CD4-positive, alpha-beta T cell treated with Interleukin-12 subunit alpha and Interleukin-12 subunit beta, for 1 hour (primary cell): ENCODE measurements at regions not wholly inside any gene's neighbourhood (a gene's known extent, or its start where the extent isn't known, plus 50 kb on each side); places are given as distances from the start of the nearest gene placed in this dataset.

Source experiments
- DNase-seq: peaks from one replicate; pipeline ENCODE4 v3.0.0-alpha.2; 2020

DNA sequence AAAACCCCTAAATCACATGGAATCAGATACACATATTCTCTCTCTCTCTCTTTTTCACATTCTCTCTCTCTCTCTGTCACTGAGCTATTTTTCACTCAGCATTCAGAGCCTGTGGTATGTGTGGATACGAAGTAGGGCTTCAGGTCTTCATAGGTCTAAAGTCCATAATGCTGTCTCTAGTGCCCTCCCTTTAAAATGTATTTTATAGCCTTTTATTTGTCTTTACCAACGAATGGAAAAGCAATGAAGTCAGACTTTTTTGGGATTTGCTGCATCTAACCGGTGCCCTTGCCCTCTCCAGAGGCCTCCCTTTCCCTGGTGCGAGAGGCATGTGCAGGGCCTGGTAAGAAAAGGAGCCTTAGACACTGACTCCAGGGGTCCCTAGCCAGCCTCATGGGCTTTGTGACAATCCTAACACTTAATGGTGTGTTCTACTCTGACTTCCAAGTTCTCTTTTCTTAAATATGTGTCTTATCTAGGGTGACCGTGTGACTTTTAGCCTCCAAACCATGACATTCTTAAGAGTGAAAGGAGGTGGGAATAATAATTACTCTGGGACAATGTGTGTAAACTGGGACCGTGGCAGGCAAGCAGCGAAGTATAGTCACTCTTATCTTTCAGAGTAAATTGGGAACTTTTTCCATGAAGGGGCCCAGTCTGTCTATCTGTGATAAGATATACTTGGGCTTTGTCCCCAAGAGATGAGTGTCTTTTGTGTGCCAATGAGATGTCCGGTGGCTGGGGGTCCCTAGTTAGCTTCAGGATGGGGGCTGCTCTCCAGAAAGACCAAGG is 101.1 kb downstream of the B3GNT2 start:
- no peak for DNase-seq

DNA sequence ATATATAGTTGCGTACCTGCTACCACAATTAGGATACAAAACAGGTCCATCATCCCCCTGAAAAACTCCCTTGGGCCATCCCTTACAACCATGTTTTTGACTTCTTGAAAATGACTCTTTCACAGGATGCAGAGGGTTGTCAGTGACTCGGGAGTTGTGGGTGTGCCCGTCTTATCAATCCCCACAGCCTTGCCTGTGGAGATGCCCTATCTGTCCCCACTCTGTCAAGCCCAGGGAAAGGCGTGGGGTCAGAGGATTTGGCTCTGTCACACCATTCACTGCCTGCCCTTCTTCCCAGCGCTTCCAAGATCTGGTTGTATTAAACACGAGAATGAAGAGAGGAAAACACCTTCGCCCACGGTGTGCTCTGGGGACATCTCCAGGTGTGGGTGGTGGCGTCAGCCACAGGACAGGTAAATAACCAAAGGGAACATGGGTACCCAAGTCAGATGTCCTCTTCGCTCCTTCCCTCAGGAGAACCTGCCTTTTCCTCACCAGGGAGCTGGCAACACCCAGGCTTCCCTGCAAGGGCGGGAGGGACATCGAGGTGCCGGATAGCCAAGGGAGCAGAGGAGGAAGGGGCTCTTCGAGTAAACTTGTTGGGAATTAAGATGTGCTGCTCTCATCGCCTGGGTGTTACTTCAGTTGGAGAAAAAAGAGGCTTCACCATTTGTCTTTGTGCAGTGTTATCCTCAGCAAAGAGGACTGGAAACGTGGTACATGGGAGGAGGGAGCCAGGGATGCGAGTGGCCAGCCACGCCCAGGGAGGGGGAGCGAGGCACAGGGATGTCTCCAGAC is 100.3 kb downstream of the B3GNT2 start:
- DNase-seq, result no peak

DNA sequence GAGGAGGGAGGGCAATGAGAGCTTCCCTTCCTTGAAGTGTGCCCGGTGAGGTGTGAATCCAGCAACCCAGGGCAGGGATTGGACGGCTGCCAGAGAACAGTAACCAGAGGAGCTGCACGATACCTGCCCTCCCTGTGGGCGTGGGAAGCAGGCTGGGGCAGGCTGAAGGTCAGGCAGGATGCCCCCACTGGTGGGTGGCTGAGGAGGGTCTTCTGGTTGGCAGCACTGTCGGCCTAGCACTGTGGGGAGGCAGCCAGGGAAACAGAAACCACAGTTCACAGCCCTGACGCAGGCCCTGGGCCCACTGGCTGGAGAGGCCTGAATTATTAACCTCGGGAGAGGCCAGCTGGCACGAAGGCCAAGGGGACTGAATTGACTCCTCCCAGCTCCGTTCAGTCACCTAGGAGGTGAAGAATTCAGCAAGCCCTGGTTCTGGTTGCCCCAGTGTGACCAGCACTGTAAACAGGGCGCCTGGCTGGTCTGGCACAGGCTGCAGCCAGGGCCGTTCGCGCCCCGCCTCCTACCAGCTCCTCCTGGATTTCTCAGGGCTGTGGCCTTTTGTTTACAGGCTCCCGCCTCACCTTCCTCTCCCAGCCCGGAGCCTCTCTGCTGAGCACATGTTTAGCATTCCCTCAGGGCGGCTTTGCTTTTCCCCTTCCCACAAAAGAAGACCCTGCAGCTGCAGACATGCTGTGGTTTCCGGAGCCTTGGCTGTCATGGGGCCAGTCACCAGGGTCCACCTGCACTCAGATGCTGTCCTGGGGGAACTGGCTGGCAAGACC is 97.8 kb downstream of the B3GNT2 start:
- no peak for DNase-seq

DNA sequence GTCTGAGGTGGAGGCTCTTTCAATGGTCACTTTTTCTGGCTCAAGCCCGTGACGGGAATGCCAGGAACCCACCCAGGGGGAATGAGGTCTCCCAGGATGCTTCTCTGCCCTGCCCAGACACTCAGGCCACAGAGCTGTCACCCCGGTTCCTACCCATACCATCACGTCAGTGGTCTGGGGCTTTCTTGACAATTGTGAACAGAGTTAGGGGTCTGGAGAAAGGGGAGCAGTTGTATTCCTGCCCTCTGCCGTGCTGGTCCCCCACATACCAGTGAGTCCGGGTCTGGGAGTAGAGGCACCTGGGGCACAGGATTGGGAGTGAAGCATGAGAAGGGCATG is 97.2 kb downstream of the B3GNT2 start:
- DNase-seq, result no peak

DNA sequence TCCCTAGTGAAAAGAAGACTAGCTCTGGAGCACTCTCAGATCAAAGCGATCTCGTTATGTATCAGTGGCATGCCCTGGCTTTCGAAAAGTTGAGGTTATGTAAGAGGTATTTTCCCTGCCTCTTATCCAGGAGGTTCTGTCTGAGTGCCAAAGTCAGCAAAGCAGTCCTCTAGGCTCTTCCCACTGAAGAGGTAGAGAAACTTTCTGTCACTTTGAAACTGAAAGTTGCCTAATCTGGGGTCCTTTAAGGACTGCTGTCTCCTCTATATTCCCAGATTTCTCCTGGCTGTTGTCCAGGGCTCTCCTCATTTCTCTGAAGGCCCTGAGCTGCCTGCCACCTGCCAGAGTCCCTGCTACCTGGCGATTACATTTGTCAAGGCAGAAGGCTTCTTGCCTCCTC is 96.3 kb downstream of the B3GNT2 start:
- no peak for DNase-seq

DNA sequence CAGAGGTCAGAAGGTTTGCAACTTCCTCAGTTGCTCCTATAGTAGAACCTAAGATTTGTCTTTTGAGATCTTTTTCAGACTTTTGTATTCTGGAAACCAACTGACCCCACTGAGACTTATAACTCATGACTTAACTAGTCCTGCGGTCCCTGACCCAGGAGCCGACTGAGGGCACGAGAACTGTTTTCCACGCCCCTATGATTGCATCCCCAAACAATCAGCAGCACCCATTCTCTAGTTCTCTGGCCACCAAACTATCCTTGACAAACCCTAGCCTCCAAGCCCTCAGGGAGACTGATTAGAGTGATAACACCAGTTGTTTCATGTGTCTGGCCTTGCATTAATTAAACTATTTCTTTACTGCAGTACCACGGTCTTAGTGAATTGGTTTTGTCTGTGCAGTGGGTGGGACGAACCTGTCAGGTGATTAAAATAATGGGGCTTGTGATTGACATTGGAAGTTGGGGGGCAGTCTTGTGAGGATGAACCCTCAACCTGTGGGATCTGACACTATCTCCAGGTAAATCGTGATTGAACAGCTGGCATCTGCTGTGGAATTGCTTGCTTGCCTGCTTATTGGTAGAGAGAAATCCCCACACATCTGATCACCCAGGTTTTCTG is 95.7 kb downstream of the B3GNT2 start:
- no peak for DNase-seq

DNA sequence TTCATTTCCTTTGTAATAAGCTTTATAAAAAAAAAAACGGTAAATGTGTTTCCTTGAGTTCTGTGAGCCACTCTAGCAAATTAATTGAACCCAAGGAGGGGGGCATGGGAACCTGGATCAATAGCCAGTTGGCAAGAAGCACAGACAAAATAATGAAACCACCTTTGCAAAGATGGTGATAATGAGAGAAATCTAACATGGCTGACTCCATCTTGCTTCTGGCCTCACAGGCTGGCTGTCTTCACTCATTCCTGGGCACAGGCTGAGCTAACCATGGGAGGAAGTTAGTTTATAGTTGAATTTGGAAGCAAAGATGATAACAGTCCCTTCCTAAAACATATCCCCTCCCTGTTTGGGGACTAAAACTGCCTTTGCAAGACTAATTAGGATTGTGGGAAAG is 95.1 kb downstream of the B3GNT2 start:
- DNase-seq, result no peak

DNA sequence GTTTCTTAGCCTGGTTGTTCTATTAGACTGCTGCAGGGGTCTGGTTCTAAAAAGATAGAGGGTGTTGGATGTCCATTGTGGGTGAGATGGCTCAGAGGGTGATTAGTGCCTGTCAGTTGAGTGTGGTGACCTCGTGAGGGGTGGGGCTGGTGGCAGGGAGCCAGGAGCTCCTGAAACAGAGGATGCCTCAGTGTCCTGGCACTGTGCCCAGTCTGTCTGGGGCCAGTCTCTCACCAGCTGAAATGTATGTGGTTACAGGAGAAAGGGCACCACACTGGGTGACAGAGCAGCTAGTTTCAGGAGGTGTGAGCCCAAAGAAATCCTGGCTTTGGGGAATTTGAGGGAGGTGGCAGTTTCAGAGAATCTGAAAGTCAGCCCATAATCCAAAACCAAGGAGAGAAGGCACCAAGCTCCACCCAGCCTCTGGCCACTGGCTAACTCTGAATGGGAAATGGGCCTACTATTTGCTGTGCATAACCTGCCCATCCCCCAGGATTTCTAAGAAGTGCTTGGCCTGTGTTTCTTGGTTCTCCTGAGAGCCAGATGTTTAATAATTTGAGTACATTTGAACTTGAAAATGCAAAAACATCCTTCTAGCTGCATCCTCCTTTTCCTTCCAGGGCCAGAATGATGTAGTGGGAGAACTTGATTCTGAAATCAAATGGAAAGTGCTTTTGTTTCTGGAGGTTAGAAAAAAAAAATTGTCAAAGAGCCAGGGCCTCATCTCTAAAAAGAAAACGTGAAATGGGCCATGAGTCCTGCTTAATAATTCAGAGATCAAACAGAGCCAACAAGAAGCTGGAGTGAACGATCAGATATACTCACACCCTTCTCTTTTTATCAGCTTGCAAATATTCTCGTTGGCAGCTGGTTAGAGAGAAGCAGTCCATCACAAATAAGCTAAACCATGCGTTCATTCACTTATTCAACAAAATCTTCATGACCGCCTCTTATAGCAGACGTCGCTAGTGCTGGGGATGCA is 92.3 kb downstream of the B3GNT2 start:
- peak; percentile 67 for DNase-seq

DNA sequence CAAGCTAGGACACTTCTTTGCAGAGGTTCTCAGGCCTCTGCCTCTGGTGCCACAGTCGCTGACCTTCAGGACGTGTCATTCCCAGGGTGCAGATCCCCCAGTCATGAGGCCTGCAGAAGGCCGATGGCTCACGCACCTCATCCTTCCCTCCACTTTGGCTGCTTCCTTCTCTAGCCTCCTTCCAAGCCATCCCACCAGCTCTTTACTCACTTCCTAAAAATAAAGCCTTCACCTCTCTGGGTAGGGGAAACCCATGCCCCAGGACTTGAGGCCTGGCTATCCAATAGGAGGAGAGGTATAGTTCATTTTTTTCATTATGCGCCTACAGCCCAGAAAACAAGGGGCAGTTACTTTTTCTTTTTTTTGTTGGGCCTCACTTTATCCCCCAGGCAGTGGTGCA is 91.4 kb downstream of the B3GNT2 start:
- DNase-seq, result no peak

DNA sequence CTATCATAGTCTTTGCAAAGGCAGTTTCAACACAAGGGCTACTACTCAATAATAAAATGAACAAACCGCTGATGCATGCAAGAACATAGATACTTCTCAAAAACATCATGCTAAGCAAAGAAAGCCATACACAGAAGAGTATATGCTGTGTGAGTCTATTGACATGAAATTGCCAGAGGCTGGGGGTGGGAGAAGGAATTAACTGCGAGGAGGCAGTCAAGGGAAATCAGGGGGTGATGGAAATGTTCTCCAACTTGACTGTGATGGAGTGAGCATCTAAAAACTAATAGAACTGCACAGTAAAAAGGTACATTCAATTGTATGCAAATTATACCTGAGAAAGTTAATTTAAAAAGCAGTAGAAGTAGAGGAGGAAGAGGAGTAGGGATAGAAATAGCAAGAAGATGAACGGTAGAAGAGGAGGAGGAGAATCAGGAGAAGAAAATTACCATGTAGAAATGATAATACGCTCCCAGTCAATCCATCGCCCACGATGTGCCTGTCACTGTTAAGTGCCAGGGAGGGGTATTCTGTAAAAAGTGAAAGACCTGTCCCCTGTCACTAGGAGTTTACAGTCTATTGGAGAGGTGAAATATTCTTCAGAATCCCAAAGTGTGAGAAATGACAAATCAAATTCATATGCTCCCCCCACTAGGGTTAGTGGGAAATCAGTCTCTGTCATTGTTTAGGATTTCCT is 90.3 kb downstream of the B3GNT2 start:
- DNase-seq, result no peak

DNA sequence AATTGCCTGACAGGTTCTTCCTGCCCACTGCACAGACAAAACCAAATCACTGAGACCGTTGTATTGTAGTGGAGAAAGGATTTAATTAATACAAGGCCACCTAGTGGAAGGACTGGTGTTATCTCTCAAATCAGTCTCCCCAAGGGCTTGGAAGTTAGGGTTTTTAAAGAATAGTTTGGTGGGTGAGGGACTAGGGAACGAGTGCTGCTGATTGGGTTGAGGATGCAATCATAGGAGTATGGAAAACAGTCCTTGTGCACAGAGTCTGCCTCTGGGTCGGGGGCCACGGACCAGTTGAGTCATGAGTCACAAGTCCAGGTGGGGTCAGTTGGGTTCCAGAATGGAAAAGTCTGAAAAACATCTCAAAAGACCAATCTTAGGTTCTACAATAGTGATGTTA is 89.1 kb downstream of the B3GNT2 start:
- no peak for DNase-seq

DNA sequence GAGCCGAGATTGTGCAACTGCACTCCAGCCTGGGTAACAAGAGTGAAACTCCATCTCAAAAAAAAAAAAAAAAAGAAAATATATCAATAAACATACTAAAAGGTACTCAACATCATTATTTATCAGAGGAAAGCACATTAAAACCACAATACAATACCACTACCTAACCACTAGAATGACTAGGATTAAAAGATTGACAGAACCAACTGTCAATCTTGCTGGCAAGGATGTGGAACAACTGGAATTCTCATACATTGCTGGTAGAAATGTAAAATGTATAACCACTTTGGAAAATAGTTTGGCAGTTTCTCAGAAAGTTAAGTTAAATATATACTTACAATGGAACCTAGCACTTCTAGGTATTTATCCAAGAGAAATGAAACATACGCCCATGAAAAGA is 88.6 kb downstream of the B3GNT2 start:
- DNase-seq, result no peak

DNA sequence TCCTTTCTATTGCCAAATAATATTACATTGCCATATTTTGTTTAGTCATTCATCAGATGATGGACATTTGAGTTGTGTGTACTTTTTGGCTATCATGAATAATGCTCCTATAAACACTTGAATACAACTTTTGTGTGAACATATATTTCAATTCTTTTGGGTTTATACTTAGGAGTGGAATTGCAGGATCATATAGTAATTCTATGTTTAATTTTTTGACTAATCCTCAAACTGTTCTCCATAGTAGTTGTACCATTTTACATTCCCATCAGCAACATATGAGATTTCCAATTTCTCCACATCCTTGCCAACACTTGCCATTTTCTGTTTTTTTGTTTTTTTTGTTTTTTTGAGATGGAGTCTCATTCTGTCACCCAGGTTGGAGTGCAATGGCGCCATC is 87.2 kb downstream of the B3GNT2 start:
- no peak for DNase-seq

DNA sequence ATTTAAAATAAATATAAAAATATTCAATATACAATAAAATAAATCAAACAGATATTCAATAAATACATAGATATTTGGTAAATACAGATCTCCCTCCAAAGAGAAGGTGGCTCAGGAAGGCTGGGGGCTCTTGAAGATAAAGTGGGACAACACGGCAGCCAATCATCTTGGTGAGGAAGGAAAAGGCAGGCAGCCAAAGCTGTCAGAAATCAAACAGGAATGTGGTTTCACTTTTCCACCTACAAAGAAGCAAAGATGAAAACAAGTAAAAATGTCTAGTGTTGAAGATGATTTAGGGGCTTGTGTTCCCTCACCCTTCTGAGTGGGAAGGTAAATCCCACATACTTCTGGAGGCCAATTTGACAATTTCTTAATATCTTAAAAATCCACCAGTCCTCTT is 85.7 kb downstream of the B3GNT2 start:
- DNase-seq, result no peak

DNA sequence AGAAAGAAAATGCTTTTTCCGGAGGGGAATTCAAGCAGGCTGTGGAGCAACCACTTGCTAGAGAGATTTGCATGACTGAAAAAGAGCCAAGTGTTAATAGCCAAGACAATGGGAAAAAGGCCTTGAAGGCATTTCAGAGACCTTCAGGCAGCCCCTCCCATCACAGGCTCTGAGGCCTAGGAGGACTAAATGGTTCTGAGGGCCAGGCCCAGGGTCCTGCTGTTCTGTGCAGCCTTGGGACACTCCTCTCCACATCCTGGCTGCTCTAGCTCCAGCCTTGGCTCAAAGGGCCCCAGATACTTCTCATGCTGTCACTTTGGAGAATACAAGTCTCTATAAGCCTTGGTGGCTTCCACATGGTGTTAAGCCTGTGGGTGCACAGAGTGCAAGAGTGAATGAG is 81.8 kb downstream of the B3GNT2 start:
- no peak for DNase-seq
